Left lung (tissue), 4 donors: ENCODE measurements at regions not wholly inside any gene's neighbourhood (a gene's known extent, or its start where the extent isn't known, plus 50 kb on each side); places are given as distances from the start of the nearest gene placed in this dataset.

Source experiments
- ATAC-seq: fragments of 200-7000 bp; cut with Tn5 transposase; one replicate; pipeline ENCODE4 v1.9.1; 2020; ENCODE audit warnings: moderate library complexity
- DNase-seq, 4 donors: peaks; one replicate each; pipeline ENCODE4 v3.0.0-alpha.2; 2013 to 2020
- H3K27ac ChIP-seq, 2 donors: fragments of 200-600 bp; sonication (generic) in 1 of 2; one replicate each; pipeline versions ENCODE4 v1.5.0 to v1.8.0; 2020 to 2021
- H3K27me3 ChIP-seq, 2 donors: fragments of 200-600 bp; sonication (generic) in 1 of 2; one replicate each; pipeline versions ENCODE4 v1.5.0 to v1.8.0; 2020 to 2021
- H3K36me3 ChIP-seq, 2 donors: fragments of 200-600 bp; sonication (generic) in 1 of 2; one replicate each; pipeline versions ENCODE4 v1.5.0 to v1.8.0; 2020 to 2021
- H3K4me1 ChIP-seq, 2 donors: fragments of 200-600 bp; one replicate each; pipeline ENCODE4 v1.8.0; 2021
- H3K4me3 ChIP-seq, 2 donors: fragments of 200-600 bp; sonication (generic) in 1 of 2; one replicate each; pipeline versions ENCODE4 v1.5.0 to v1.8.0; 2020 to 2021; ENCODE audit warnings: mild to moderate bottlenecking in 1 of 2
- H3K9me3 ChIP-seq, 2 donors: fragments of 200-600 bp; sonication (generic) in 1 of 2; one replicate each; pipeline versions ENCODE4 v1.5.0 to v1.8.0; 2020 to 2021
- CTCF ChIP-seq, 2 donors: fragments of 200-600 bp; sonication (generic) in 1 of 2; IDR thresholded peaks; one replicate each; pipeline versions ENCODE4 v1.5.0 to v1.8.0; 2021; ENCODE audit warnings: antibody characterized with exemption in 2 of 2
- intact Hi-C, 2 donors: fragments of 100-400 bp; cut with DNase I; formaldehyde crosslinking; loops; one replicate each; pipeline versions ENCODE4 v1.11.2 to v1.14.2; 2022
- donor health status: DM: no; HTN: yes; CAD: no.
- donor health status: DM: no; HTN: no; CAD: no.

GRCh38 chr4:73679836-73680235, 59.6 kb upstream of the RASSF6 start:
- no peaks in the 10 kb centered on the region for H3K36me3 ChIP-seq
- no peak for TF ChIP-seq CTCF (IDR thresholded peaks at IDR 0.05)
- no peak overlapping the region for H3K27ac ChIP-seq
- intact Hi-C loops, result no loop called here
- H3K27me3 ChIP-seq, result no peaks in the 10 kb centered on the region
- H3K4me1 ChIP-seq, result peaks cover 0 to 20% of the 10 kb centered on the region in 2 donors
- H3K4me3 ChIP-seq, result no peak overlapping the region
- no peak for ATAC-seq
- no peak for DNase-seq
- no peaks in the 10 kb centered on the region for H3K9me3 ChIP-seq

GRCh38 chr4:73681776-73682175, 58.6 kb upstream of the CXCL8 start:
- H3K27me3 ChIP-seq, result no peaks in the 10 kb centered on the region
- peaks cover 0 to 20% of the 10 kb centered on the region in 2 donors for H3K4me1 ChIP-seq
- no peak overlapping the region for H3K27ac ChIP-seq
- H3K4me3 ChIP-seq, result no peak overlapping the region
- intact Hi-C loops, result no loop called here
- H3K9me3 ChIP-seq, result no peaks in the 10 kb centered on the region
- DNase-seq (no peak), ATAC-seq (no peak)
- TF ChIP-seq CTCF (IDR thresholded peaks at IDR 0.05), result no peak
- no peaks in the 10 kb centered on the region for H3K36me3 ChIP-seq

- Histone ChIP-seq H3K27ac (peak overlapping the region in 1 of 2 donors; percentile 15), H3K36me3 (no peaks in the 10 kb centered on the region), H3K27me3 (no peaks in the 10 kb centered on the region), H3K4me3 (no peak overlapping the region), H3K9me3 (no peaks in the 10 kb centered on the region), H3K4me1 (peaks cover 0 to 13% of the 10 kb centered on the region in 2 donors)
- no peak for TF ChIP-seq CTCF (IDR thresholded peaks at IDR 0.05)
- ATAC-seq, result no peak
- no peak for DNase-seq
- intact Hi-C loops, result no loop called here
These were observed 57.9 kb upstream of the CXCL8 start for GRCh38 chr4:73682508-73682907.

- intact Hi-C loops, result no loop called here
- Histone ChIP-seq H3K27ac (no peak overlapping the region), H3K4me1 (peaks cover 0 to 12% of the 10 kb centered on the region in 2 donors), H3K9me3 (no peaks in the 10 kb centered on the region), H3K27me3 (no peaks in the 10 kb centered on the region), H3K36me3 (no peaks in the 10 kb centered on the region), H3K4me3 (no peak overlapping the region)
- TF ChIP-seq CTCF (IDR thresholded peaks at IDR 0.05), result no peak
- no peak for ATAC-seq
- DNase-seq, result no peak
These were observed 57.3 kb upstream of the CXCL8 start for GRCh38 chr4:73683033-73683432.

GRCh38 chr4:73683456-73683855, 56.9 kb upstream of the CXCL8 start:
- TF ChIP-seq CTCF (IDR thresholded peaks at IDR 0.05), result no peak
- no peak for ATAC-seq
- Histone ChIP-seq H3K27ac (no peak overlapping the region), H3K9me3 (no peaks in the 10 kb centered on the region), H3K4me1 (peaks cover 0 to 12% of the 10 kb centered on the region in 2 donors), H3K36me3 (no peaks in the 10 kb centered on the region), H3K27me3 (no peaks in the 10 kb centered on the region), H3K4me3 (no peak overlapping the region)
- no peak for DNase-seq
- intact Hi-C loops, result no loop called here
